ENCODE measurements at regions not wholly inside any gene's neighbourhood (a gene's known extent, or its start where the extent isn't known, plus 50 kb on each side); places are given as distances from the start of the nearest gene placed in this dataset.

- TF ChIP-seq FOXK2 (IDR thresholded peaks at IDR 0.05) (no peak), ZNF384 (IDR thresholded peaks at IDR 0.05) (no peak), CTBP1 (IDR thresholded peaks at IDR 0.05; ENCODE audit: borderline replicate concordance) (no peak), SP1 (IDR thresholded peaks at IDR 0.05) (no peak), LEF1 (IDR thresholded peaks at IDR 0.05; ENCODE audit: borderline replicate concordance) (no peak), ELF4 (IDR thresholded peaks at IDR 0.05) (no peak), SUZ12 (IDR thresholded peaks at IDR 0.05) (no peak), L3MBTL2 (conservative IDR thresholded peaks at IDR 0.05) (no peak), NFRKB (IDR thresholded peaks at IDR 0.05) (no peak), BHLHE40 (IDR thresholded peaks at IDR 0.05; ENCODE audit: borderline replicate concordance) (no peak), PKNOX1 (IDR thresholded peaks at IDR 0.05) (no peak), FOXA1 (IDR thresholded peaks at IDR 0.05) (no peak), HDGF (IDR thresholded peaks at IDR 0.05; ENCODE audit: borderline replicate concordance) (no peak), ARNT (IDR thresholded peaks at IDR 0.05) (no peak), TARDBP (IDR thresholded peaks at IDR 0.05) (no peak), FOXM1 (IDR thresholded peaks at IDR 0.05; ENCODE audit: borderline replicate concordance) (no peak)
- POLR2A ChIA-PET = no interaction called here
- no peak for DNase-seq (ENCODE audit: extremely low spot score)
- CTCF ChIA-PET = no interaction called here
These were observed 50.9 kb upstream of the FAM169A start for GRCh38 chr5:74916831-74917710.
